ENCODE measurements at regions not wholly inside any gene's neighbourhood (a gene's known extent, or its start where the extent isn't known, plus 50 kb on each side); places are given as distances from the start of the nearest gene placed in this dataset.
"Not testable (repeated sequence)": the region's sequence is repeated elsewhere in the genome, so short reads cannot be mapped to it uniquely, and the experiment has no call there.

DNA sequence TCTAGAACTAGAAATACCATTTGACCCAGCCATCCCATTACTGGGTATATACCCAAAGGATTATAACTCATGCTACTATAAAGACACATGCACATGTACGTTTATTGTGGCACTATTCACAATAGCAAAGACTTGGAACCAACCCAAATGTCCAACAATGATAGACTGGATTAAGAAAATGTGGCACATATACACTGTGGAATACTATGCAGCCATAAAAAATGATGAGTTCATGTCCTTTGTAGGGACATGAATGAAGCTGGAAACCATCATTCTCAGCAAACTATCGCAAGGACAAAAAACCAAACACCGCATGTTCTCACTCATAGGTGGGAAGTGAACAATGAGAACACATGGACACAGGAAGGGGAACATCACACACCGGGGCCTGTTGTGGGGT, 231.5 kb downstream of the GATA3 start:
- H3K36me3 Mint-ChIP-seq (ENCODE audit: low read depth); H3K4me3 Mint-ChIP-seq; H3K4me1 Mint-ChIP-seq (ENCODE audit: low read depth); H3K27me3 Mint-ChIP-seq; H3K27ac Mint-ChIP-seq; H3K9me3 Mint-ChIP-seq; intact Hi-C loops (cut with micrococcal nuclease): not testable (repeated sequence)

DNA sequence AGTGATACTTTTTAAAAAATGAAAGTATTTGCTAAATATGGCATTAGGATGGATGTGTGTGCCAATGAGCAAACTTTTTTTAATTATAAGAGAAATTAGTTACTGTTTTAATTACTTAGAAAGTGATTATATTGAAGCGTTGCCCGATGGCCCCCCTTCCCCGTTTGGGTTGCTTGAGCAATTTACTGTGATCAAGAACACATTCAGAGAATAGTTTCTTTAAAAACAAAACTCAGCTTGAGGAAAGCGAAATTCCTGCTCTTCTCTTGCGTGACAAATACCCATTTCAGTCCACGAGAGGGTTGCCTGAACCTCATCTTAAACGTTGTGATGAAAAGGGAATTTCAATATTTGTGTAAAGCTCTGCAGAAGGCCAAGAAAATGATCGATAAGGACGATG, 234.1 kb downstream of the GATA3 start:
- intact Hi-C loops (cut with micrococcal nuclease) = no loop called here
- no peaks in the 10 kb centered on the region for H3K4me1 Mint-ChIP-seq (ENCODE audit: low read depth)

DNA sequence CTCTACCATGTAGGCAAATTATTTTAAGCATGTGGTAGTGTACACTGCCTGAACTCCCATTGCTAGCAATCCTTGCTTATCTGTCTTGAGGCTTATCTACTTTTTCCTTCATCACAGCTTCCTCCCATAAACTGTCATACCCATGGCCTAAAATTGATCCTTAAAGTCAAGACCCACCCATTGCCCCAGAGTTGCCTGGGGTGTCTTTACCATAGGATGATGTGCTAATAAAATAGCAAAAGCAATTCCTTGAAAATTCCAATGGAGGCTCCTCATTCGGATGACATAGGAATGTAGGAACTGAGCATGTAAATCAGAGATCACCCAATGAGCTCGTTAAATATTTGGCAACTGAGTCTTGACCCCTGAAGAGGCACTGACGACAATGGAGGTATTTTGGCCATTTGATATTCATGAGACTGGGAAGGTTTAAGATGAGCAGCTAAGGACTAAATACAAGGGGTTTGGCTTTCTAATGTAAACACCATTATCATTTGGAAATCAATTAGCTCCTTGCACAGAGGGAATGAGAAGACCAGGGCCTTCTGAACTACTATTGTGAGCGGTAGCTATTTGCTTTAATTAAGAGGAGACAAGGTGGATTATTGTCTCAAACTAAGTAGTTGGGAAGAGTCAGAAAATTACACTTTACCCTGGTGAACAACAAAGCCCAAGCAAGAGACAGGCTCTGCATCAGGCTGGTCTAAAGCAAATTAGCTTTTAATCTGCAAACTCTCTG, 234.9 kb downstream of the GATA3 start:
- Mint-ChIP-seq H3K36me3 (ENCODE audit: low read depth) (no peaks in the 10 kb centered on the region), H3K4me3 (no peak overlapping the region), H3K27ac (no peak overlapping the region), H3K4me1 (ENCODE audit: low read depth) (no peaks in the 10 kb centered on the region), H3K27me3 (no peaks in the 10 kb centered on the region), H3K9me3 (no peaks in the 10 kb centered on the region)
- intact Hi-C loops (cut with micrococcal nuclease) = no loop called here

More for the DNA sequence above, 234.1 kb downstream of the GATA3 start:
- H3K27me3 Mint-ChIP-seq = no peaks in the 10 kb centered on the region
- no peaks in the 10 kb centered on the region for H3K36me3 Mint-ChIP-seq (ENCODE audit: low read depth)
- H3K27ac Mint-ChIP-seq = no peak overlapping the region
- H3K4me3 Mint-ChIP-seq = no peak overlapping the region
- H3K9me3 Mint-ChIP-seq = no peaks in the 10 kb centered on the region

DNA sequence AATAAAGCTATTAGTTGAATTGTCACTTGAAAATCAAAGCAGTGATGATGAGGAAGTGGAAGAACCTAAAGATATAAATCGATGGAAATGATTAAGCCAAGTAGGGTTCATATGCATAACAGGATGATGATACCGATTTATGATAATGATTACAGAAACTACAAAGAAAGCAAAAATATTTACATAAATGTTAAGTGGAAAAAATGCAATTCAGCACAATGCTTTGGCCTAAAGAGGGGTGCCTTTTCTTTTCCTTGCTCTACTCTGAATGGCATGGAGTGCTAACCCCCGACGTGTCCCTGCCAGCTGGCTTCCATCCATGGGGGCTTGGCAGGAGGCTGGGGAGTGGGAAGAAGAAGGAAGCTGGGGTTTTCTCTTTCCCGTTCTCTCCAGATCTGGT, 240.3 kb downstream of the GATA3 start:
- no peaks in the 10 kb centered on the region for H3K4me1 Mint-ChIP-seq (ENCODE audit: low read depth)
- H3K4me3 Mint-ChIP-seq = no peak overlapping the region
- no peaks in the 10 kb centered on the region for H3K9me3 Mint-ChIP-seq
- peaks cover 2% of the 10 kb centered on the region for H3K27me3 Mint-ChIP-seq
- H3K27ac Mint-ChIP-seq = no peak overlapping the region
- H3K36me3 Mint-ChIP-seq (ENCODE audit: low read depth) = no peaks in the 10 kb centered on the region
- intact Hi-C loops (cut with micrococcal nuclease) = no loop called here

DNA sequence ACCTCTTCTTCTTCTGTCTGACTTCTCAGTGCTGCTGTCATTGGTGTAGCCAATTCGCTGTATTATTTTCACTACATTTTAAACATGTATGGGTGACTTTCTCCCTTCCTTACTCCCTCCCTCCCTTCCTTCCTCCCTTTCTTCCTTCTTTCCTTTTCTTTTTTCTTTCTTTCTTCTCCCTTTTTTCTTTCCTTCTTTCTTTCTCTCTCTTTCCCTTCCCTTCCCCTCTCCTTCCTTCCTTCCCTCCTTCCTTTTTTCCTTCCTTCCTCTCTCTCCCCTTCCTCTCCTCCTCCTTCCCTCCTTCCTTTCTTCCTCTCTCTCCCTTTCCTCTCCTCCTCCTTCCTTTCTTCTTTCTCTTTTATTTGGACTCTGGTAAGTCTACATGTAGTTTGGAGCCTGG, 240.8 kb downstream of the GATA3 start:
- H3K4me1 Mint-ChIP-seq (ENCODE audit: low read depth) = no peaks in the 10 kb centered on the region
- H3K27me3 Mint-ChIP-seq = peaks cover 2% of the 10 kb centered on the region
- no peak overlapping the region for H3K27ac Mint-ChIP-seq
- intact Hi-C loops (cut with micrococcal nuclease) = no loop called here
- H3K4me3 Mint-ChIP-seq = no peak overlapping the region
- no peaks in the 10 kb centered on the region for H3K36me3 Mint-ChIP-seq (ENCODE audit: low read depth)
- H3K9me3 Mint-ChIP-seq = no peaks in the 10 kb centered on the region

DNA sequence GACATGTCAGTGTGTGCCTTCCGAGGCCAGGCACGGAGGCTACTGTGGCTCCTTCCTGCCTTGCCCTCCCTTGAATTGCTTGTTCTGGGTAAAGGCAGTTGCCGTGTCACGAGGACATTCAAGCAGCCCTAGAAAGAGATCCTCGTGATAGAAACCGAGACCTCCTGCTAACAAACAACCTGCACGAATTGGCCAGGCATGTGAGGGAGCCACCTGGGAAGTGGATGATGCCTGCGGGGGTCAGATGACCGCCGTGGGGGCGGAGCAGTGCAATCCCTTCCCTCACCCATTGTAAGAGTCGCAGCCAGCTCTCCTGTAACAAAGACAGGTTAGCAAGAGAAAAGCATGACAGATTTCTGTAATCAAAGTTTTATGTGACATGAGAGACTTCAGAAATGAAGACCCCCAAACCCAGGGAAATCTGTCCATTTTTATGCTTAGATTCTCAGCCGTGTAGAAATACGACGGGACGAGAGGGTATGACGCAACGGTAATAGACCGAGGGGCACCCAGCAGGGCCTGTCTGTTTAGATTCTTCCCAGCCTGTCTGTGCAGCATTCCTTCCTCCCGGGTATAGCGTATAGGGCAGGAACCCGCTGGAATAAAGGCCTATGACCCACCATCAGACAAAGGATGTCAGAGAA, 241.7 kb downstream of the GATA3 start:
- Mint-ChIP-seq H3K27ac (no peak overlapping the region), H3K36me3 (ENCODE audit: low read depth) (no peaks in the 10 kb centered on the region), H3K9me3 (no peaks in the 10 kb centered on the region), H3K4me1 (ENCODE audit: low read depth) (no peaks in the 10 kb centered on the region), H3K27me3 (peaks cover 2% of the 10 kb centered on the region), H3K4me3 (no peak overlapping the region)
- intact Hi-C loops (cut with micrococcal nuclease) = no loop called here

DNA sequence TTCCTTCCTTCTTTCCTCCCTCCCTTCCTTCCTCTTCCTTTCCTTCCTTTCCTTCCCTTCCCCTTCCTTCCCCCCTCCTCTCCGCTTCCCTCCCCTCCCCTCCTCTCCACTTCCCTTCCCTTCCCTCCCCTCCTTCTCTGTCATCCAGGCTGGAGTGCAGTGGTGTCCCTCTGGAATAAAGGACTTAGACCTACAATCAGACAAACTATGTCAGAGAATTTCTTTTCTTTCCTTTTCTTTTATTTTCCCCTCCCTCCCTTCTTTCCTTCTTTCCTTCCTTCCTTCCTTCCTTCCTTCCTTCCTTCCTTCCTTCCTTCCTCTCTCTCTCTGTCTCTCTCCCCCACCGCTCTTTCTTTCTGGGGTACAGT, 242.2 kb downstream of the GATA3 start:
- Mint-ChIP-seq H3K27ac (no peak overlapping the region), H3K27me3 (peaks cover 2% of the 10 kb centered on the region), H3K4me3 (no peak overlapping the region), H3K4me1 (ENCODE audit: low read depth) (no peaks in the 10 kb centered on the region), H3K36me3 (ENCODE audit: low read depth) (no peaks in the 10 kb centered on the region), H3K9me3 (no peaks in the 10 kb centered on the region)
- intact Hi-C loops (cut with micrococcal nuclease) = no loop called here

DNA sequence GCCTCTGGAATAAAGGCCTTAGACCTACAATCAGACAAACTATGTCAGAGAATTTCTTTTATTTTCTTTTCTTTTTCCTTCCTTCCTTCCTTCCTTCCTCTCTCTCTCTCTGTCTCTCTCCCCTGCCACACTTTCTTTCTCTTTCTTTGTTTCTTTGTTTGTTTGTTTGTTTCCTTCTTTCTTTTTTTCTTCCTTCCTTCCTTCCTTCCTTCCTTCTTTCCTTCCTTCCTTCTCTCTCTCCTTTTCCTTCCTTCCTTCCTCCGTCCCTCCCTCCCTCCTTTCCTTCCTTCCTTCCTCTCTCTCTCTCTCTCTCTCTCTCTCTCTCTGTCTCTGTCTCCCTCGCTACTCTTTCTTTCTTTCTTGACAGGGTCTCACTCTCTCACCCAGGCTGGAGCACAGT, 242.6 kb downstream of the GATA3 start:
- H3K27ac Mint-ChIP-seq = no peak overlapping the region
- intact Hi-C loops (cut with micrococcal nuclease) = no loop called here
- no peaks in the 10 kb centered on the region for H3K4me1 Mint-ChIP-seq (ENCODE audit: low read depth)
- H3K27me3 Mint-ChIP-seq = peaks cover 2% of the 10 kb centered on the region
- H3K36me3 Mint-ChIP-seq (ENCODE audit: low read depth) = no peaks in the 10 kb centered on the region
- H3K9me3 Mint-ChIP-seq = no peaks in the 10 kb centered on the region
- H3K4me3 Mint-ChIP-seq = no peak overlapping the region

DNA sequence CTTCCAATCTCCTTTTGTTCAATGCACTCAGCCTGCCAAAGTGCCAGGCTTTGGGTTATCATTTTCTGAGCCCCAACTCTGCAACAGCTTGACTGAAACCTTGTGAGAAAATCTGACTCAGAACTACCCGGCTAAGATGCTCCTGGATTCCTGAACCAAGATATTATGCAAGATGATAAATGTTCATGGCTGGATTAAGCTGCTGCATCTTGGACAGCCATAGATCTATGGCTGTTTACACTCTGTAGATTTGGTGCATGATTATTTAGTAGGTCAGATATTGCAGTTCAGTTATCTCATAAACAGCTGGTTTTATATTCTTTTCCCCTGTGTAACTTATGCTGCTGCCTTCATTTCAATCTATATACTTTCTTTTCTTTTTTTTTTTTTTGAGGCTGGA, 243.5 kb downstream of the GATA3 start:
- Mint-ChIP-seq H3K27me3 (peaks cover 2% of the 10 kb centered on the region), H3K27ac (no peak overlapping the region), H3K4me3 (no peak overlapping the region), H3K4me1 (ENCODE audit: low read depth) (no peaks in the 10 kb centered on the region), H3K9me3 (no peaks in the 10 kb centered on the region), H3K36me3 (ENCODE audit: low read depth) (no peaks in the 10 kb centered on the region)
- intact Hi-C loops (cut with micrococcal nuclease) = no loop called here

DNA sequence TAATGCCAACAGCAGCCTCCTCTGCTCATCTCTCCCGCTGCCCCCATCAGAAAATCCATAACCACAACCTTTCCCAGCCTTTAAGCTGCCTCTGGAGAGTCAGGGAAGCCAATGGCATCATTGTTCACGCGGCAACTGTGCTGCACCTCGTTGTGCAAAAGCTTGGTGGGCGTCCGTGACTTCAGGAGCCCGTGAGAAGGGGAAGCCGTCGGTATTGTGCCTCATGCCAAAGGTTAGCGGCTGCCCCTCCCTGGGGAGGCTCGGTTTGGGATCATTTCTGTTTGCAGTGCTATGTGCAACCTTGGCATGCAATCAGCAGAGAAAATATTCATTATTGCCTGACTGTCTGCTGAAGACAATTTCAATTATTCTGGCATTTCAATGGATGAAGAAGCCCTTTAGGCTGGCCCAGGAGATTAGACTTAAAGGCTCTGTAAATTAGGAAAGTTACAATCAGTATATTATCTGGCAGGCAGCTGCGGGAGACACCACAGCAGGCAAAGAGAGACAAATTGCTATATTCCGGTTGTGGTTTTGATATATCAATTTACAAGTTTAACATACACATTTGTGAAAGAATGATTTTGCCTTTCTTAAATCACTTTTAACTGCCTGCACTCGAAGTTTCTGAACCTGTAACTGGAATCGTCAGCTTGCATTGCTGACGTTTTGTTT, 244.5 kb downstream of the GATA3 start:
- Mint-ChIP-seq H3K4me1 (ENCODE audit: low read depth) (no peaks in the 10 kb centered on the region), H3K27ac (no peak overlapping the region), H3K27me3 (peaks cover 2% of the 10 kb centered on the region), H3K9me3 (no peaks in the 10 kb centered on the region), H3K36me3 (ENCODE audit: low read depth) (no peaks in the 10 kb centered on the region), H3K4me3 (no peak overlapping the region)
- intact Hi-C loops (cut with micrococcal nuclease) = no loop called here

DNA sequence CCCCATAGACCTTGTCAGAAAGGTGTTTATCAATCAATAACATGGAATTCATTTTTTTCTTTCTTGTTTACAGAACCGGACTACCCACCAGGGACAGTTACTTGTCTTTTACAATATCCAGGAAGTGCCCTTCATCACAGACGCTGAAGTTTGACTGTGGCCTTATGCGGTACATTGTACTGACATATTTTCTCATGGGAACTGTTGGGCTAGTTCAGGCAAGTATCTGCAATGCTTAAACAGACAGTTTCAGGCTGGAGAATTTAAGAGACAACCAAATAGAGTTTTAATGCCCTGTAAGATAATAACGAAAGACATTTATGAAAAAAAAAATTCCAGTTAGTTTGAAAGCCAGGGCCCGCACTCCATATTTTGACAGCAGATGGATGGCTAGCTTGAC, 246.4 kb downstream of the GATA3 start:
- H3K4me1 Mint-ChIP-seq (ENCODE audit: low read depth) = no peaks in the 10 kb centered on the region
- H3K27me3 Mint-ChIP-seq = peaks cover 2% of the 10 kb centered on the region
- intact Hi-C loops (cut with micrococcal nuclease) = no loop called here
- H3K9me3 Mint-ChIP-seq = no peaks in the 10 kb centered on the region
- no peaks in the 10 kb centered on the region for H3K36me3 Mint-ChIP-seq (ENCODE audit: low read depth)
- H3K4me3 Mint-ChIP-seq = no peak overlapping the region
- no peak overlapping the region for H3K27ac Mint-ChIP-seq

DNA sequence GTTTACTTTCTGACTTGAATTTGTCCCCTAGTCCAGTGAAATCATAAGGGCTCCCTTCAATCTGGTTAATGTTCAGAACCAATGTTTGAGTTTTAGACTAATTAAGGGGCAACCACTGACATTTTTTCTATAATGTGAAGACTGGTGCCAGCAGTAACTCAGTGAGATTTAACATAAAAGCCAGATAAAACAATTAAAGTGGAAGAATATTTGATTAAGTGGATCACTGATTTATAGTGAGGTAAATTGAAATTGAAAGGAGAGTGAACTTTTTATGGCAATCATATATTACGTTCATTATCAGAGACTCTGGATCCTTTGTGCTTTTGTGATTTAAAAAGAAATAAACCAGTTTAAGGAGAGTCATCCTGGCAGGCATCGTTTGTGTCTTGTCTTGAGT, 246.8 kb downstream of the GATA3 start:
- H3K36me3 Mint-ChIP-seq (ENCODE audit: low read depth) = no peaks in the 10 kb centered on the region
- peaks cover 2% of the 10 kb centered on the region for H3K27me3 Mint-ChIP-seq
- no peaks in the 10 kb centered on the region for H3K4me1 Mint-ChIP-seq (ENCODE audit: low read depth)
- intact Hi-C loops (cut with micrococcal nuclease) = no loop called here
- no peak overlapping the region for H3K27ac Mint-ChIP-seq
- H3K9me3 Mint-ChIP-seq = no peaks in the 10 kb centered on the region
- H3K4me3 Mint-ChIP-seq = no peak overlapping the region

DNA sequence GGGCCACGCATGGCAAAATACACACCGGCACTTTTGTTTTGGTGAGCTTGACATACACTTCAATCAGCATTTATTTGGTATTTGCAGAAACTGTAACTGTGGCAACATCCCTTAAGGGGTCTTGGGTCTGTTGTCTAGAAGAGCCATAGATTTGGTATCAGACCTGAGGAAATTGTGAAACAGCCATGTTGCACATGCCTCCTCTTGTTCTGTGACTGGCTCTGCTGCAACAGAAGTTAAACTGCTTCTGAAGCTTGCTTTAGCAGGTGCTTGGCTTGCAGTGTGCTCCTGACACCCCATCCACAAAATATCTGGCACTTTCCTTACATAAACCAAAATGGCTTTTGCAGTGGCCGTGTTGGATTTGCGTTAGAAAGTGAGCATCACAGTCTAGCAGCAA, 247.3 kb downstream of the GATA3 start:
- Mint-ChIP-seq H3K27ac (no peak overlapping the region), H3K36me3 (ENCODE audit: low read depth) (no peaks in the 10 kb centered on the region), H3K9me3 (no peaks in the 10 kb centered on the region), H3K4me3 (no peak overlapping the region), H3K27me3 (peaks cover 2% of the 10 kb centered on the region), H3K4me1 (ENCODE audit: low read depth) (no peaks in the 10 kb centered on the region)
- intact Hi-C loops (cut with micrococcal nuclease) = no loop called here

DNA sequence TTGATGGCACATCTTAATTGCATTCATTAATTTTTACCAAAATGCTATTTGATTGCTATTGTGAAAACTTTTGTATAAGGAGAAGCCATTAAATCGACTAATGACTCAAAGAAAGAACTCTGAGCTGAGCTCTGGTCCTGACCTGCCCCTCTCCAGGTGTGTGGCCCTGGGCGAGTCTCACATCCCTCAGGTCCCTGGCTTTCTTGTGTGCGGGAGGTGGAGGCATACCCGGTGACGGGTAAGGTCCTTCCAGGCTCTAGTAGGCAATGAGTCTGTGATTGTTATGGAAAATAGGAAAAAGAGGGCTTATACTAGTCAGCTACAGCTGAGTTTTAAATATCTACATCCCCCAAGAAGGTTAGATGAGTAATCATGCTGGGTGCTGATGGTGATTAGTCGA, 248.1 kb downstream of the GATA3 start:
- no peaks in the 10 kb centered on the region for H3K4me1 Mint-ChIP-seq (ENCODE audit: low read depth)
- H3K4me3 Mint-ChIP-seq = no peak overlapping the region
- intact Hi-C loops (cut with micrococcal nuclease) = no loop called here
- no peaks in the 10 kb centered on the region for H3K9me3 Mint-ChIP-seq
- peaks cover 2% of the 10 kb centered on the region for H3K27me3 Mint-ChIP-seq
- H3K27ac Mint-ChIP-seq = no peak overlapping the region
- no peaks in the 10 kb centered on the region for H3K36me3 Mint-ChIP-seq (ENCODE audit: low read depth)

Data from dendritic cell treated with granulocyte-macrophage colony-stimulating factor and Interleukin-4, amounts not matched to agents 40 ng/mL and 50 ng/mL, for 4 days (primary cell).